ENCODE measurements at regions not wholly inside any gene's neighbourhood (a gene's known extent, or its start where the extent isn't known, plus 50 kb on each side); places are given as distances from the start of the nearest gene placed in this dataset.

DNA sequence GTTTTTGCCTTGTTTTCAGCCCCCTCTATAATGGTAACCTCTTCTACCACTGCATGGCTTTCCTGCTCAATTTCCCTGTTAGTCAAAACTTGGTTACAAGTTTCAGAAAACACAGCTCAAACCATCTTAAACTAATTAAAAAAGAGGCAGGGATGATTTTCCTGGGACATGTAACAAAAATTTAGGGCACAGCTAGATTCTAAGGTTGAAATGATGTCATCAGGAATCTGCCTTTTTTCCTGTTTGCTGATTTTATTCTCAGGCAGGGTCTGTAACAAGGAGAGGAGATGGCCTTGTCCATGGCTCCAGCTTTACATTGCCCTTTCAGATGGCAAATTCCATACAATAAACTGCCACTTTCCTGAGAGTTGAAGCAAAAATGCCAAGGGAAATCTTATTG lies 157.9 kb upstream of the CREB1 start:
- Histone ChIP-seq H2BK15ac (ENCODE audit: low read depth, low read length) (no peak overlapping the region), H3K4ac (ENCODE audit: low read depth, low read length) (no peak overlapping the region), H3K9me1 (ENCODE audit: insufficient read depth, low read length) (no peaks in the 10 kb centered on the region), H3K4me3 (ENCODE audit: insufficient read depth, low read depth, low read length) (no peak overlapping the region), H3K27ac (ENCODE audit: insufficient read depth, low read length) (no peak overlapping the region), H4K5ac (ENCODE audit: low read depth, low read length) (no peak overlapping the region), H2AFZ (replicated peaks; ENCODE audit: low read length, poor library complexity) (no peak overlapping the region), H3K27me3 (ENCODE audit: control insufficient read depth, insufficient read depth, low read length) (no peaks in the 10 kb centered on the region), H3K79me1 (ENCODE audit: low read depth in 1 of 2, low read length in 2 of 2) (no peaks in the 10 kb centered on the region), H3K23ac (ENCODE audit: low read depth, low read length) (no peak overlapping the region), H2BK5ac (ENCODE audit: low read depth, low read length, poor library complexity, severe bottlenecking) (no peak overlapping the region), H4K20me1 (ENCODE audit: insufficient read depth, low read length) (no peaks in the 10 kb centered on the region), H2AK9ac (replicated peaks; ENCODE audit: low read depth, low read length, poor library complexity) (no peak overlapping the region), H3K56ac (ENCODE audit: extremely low read depth, insufficient read depth, low read length) (no peak overlapping the region), H4K91ac (ENCODE audit: insufficient read depth, low read depth, low read length) (no peak overlapping the region), H3K4me1 (ENCODE audit: control insufficient read depth, insufficient read depth, low read length) (no peaks in the 10 kb centered on the region), H3K14ac (replicated peaks; ENCODE audit: low read depth, low read length) (no peak overlapping the region), H2AK5ac (ENCODE audit: low read depth, low read length) (no peak overlapping the region), H3K18ac (ENCODE audit: low read depth, low read length) (no peak overlapping the region), H3K9ac (ENCODE audit: low read depth, low read length) (no peak overlapping the region), H4K8ac (ENCODE audit: low read depth in 2 of 2, low read length in 2 of 2) (no peak overlapping the region), H2BK120ac (ENCODE audit: low read depth, low read length) (no peak overlapping the region), H3K9me3 (ENCODE audit: control insufficient read depth, insufficient read depth, low read length) (no peaks in the 10 kb centered on the region), H3K36me3 (ENCODE audit: control insufficient read depth, insufficient read depth, low read length) (no peaks in the 10 kb centered on the region), H3K4me2 (ENCODE audit: low read depth, low read length) (no peak overlapping the region), H2BK20ac (ENCODE audit: low read depth, low read length) (no peak overlapping the region)
- no peak for ATAC-seq (ENCODE audit: low read depth)
- dilution Hi-C loops (cut with HindIII; ENCODE audit: low sequenced_read_pairs, unreplicated experiment) = no loop called here
- TF ChIP-seq BHLHE40 (IDR thresholded peaks at IDR 0.05; ENCODE audit: low read depth, low read length) (no peak), RAD21 (IDR thresholded peaks at IDR 0.05; ENCODE audit: low read length) (no peak), CHD1 (IDR thresholded peaks at IDR 0.05; ENCODE audit: low read depth, low read length) (no peak), RFX5 (IDR thresholded peaks at IDR 0.05; ENCODE audit: low read depth, low read length) (no peak), RCOR1 (IDR thresholded peaks at IDR 0.05; ENCODE audit: insufficient replicate concordance, low read length) (no peak), POLR2A (IDR thresholded peaks at IDR 0.05; ENCODE audit: low read depth, low read length) (no peak), MXI1 (IDR thresholded peaks at IDR 0.05; ENCODE audit: borderline replicate concordance, low read depth, low read length) (no peak), NFE2L2 (IDR thresholded peaks at IDR 0.05; ENCODE audit: low read depth, low read length) (no peak), SMC3 (IDR thresholded peaks at IDR 0.05; ENCODE audit: low read depth, low read length) (no peak)
- TF ChIP-seq, protein P1, sequence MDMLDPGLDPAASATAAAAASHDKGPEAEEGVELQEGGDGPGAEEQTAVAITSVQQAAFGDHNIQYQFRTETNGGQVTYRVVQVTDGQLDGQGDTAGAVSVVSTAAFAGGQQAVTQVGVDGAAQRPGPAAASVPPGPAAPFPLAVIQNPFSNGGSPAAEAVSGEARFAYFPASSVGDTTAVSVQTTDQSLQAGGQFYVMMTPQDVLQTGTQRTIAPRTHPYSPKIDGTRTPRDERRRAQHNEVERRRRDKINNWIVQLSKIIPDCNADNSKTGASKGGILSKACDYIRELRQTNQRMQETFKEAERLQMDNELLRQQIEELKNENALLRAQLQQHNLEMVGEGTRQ (IDR thresholded peaks at IDR 0.05; ENCODE audit: low read depth, low read length) = no peak
- TF ChIP-seq, protein P2, sequence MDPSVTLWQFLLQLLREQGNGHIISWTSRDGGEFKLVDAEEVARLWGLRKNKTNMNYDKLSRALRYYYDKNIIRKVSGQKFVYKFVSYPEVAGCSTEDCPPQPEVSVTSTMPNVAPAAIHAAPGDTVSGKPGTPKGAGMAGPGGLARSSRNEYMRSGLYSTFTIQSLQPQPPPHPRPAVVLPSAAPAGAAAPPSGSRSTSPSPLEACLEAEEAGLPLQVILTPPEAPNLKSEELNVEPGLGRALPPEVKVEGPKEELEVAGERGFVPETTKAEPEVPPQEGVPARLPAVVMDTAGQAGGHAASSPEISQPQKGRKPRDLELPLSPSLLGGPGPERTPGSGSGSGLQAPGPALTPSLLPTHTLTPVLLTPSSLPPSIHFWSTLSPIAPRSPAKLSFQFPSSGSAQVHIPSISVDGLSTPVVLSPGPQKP (IDR thresholded peaks at IDR 0.05; ENCODE audit: borderline replicate concordance, low read depth, low read length) = no peak
- ChIA-PET POLR2A (ENCODE audit: unreplicated experiment) (no interaction called here), CTCF (no interaction called here)
- intact Hi-C loops (cut with micrococcal nuclease) = no loop called here
- BruUV-seq (replicated peaks) = no TSS peak
- in situ Hi-C loops (cut with MboI; ENCODE audit: low sequenced_read_pairs) = no loop called here
- no peak for DNase-seq

All from IMR-90 (cell line).